Endometrium (tissue), 2 donors: ENCODE measurements at regions not wholly inside any gene's neighbourhood (a gene's known extent, or its start where the extent isn't known, plus 50 kb on each side); places are given as distances from the start of the nearest gene placed in this dataset.
"Not testable (repeated sequence)": the region's sequence is repeated elsewhere in the genome, so short reads cannot be mapped to it uniquely, and the experiment has no call there.

ENCODE experiments used
- FAIRE-seq: peaks from 2 replicates; lab custom pipeline; 2012; peaks lifted over from hg19 to GRCh38; lab: Jason Lieb, UNC
- donor health status: control.
- donor health status: control.

DNA sequence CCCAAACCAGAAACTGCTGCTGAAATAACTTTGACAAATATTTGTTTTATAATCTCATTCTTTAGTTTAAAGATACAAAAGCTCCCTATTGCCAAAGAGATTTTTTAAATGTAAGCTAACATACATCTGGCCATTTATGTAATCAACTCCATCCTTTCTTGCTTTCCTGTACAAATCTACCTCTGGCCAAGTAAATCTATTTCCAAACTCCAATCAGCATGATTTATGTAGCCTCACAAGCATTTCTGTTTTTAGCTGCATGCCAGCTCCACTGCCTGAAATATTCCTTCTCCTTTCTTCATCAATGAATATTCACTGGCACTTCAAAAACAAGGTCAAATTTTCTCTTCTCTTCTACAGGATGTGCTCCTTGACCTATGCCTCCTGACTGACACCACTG lies 80.0 kb downstream of the SHOX2 start:
- no peak for FAIRE-seq

DNA sequence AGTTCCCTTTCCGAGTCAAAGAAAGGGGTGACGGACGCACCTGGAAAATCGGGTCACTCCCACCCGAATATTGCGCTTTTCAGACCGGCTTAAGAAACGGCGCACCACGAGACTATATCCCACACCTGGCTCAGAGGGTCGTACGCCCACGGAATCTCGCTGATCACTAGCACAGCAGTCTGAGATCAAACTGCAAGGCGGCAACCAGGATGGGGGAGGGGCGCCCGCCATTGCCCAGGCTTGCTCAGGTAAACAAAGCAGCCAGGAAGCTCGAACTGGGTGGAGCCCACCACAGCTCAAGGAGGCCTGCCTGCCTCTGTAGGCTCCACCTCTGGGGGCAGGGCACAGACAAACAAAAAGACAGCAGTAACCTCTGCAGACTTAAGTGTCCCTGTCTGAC lies 86.3 kb downstream of the SHOX2 start:
- not testable (repeated sequence) for FAIRE-seq

DNA sequence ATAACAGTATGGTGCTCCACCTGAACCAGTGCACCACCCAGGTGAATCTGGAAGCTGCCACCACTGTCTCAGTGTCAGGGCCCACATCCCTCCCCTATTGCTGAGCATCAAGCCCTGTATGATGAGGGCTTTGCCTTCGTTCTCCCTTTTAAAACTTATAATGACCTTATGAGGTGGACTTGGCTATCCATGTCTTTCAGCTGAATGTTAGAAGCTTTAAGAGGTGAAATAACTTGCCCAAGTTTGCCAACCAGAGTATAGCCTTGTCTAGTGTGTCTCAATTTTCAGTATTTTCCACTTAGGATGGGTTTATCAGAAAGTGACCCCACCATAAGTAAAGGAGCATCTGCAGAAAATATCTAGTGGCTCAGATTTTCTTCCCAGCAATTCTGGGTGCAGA lies 87.8 kb downstream of the SHOX2 start:
- FAIRE-seq = no peak

DNA sequence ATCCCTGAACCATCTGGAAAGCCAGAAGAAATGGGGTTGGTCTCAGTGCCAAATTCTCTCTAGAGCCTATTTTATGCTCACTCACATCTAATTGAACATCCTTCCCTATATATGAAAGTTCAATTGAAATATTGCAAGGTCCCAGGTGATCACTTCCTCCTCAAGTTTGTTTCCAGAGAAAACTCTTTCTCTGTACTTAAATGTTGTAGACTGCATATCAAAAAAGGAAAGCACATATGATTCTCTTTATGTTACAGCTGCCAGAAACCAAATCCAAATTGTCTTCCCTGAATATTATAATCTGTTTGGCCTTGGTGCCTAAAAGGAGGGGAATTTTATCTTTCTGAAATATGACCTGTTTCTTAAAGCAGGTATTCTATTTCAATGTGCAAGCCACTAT lies 93.3 kb downstream of the SHOX2 start:
- FAIRE-seq = no peak

DNA sequence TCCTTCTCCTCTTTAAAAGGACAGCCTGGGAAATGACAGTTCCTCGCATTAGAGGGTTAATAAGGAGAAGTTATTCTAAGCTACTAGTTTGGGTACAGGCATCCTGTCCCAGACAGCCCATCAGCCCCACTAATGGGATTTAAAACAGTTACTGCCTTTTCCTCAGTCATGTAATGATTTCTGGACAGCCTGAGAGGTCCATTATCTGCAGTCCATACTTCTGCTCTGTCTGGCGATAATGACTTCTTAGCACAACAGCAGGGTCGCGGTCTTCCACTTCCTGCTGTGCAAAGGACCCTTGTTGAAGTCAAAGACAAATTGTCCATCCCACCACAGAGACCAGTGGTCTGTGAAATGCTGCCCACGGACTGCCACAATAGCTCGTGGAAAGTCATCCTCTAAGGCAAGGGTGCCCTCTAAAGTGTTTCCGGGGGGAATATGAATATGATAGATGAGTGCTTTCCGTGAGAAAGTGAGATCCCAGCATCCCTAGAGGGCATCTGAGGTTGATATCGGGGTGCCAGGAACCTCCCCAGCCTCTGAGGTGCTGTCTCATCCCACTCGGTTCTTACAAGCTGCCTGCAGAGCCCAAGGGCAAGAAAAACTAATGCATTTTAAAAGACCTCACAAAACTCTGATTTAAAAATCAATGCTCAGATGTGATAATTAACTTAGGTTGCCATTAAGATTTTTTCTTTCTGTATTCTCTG lies 100.7 kb downstream of the SHOX2 start:
- no peak for FAIRE-seq

DNA sequence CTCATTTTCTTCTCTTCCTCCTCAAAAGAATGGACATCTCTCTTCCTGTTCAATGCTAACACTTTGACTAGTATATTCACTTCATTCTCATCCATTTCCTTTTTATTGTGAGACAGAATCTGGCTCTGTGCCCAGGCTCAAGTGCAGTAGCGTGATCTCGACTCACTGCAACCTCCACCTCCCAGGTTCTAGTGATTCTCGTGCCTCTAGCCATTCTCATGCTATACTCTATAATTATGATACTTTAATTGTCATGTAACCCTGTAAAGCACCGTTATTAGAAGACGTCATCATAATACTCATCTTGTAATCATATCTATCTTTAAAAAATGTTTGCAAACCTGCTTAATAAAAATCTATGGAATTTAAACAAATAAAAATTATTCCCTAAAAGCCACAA lies 107.0 kb downstream of the SHOX2 start:
- FAIRE-seq = no peak

DNA sequence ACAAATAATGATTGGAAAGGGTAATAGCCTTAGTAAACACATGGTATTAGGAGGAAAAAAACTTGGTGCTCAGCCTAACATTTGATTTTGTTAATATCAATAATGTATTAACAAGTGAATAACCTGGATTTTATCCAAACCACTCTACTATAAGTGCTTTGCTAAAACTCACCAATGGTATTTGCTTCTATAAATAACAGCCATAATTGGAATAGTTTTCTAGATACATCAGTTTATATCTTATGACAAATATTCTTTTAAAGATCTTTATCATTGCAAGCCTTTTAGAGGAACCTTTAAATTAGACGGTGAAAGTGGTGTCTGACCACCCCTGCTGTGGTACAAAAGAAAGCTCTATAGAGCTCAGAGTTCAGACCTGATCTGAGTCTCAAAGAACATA lies 123.9 kb downstream of the SHOX2 start:
- no peak for FAIRE-seq

DNA sequence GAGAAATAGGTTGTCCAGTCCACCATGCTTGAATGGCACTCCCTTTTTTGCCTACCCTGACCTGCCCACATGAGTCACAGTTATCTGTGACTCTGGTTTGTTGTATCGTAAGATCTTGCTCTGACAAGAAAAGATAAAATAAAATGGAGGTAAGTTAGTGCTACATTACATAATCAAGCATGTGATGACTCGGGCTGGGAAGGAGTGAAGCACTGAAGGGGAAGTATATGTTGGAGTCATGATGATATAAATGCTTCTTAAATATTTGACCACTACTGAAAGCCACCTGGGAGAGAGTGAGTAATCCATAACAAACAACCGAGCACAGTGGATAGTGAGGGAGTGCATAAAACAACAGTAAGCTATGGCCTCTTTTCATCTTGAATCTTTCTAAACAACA lies 124.4 kb downstream of the SHOX2 start:
- no peak for FAIRE-seq

DNA sequence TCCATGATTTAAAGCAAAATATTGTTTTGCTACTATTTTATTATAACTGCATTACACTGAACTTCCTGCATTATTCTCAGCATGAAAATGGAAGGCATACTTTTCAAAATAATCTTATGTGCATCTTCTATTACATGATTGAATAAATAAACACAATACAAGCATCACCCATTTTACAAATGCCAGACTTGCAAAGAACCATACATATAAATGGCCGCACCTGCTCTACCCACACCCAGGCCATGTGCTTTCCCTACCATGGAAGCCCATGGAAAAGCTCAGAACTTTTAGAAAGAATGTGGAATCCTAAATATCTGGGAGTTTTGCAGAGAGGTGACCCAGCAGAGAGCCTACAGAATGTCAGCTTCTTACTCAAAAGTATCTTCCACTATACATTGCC lies 127.2 kb downstream of the SHOX2 start:
- FAIRE-seq = no peak

DNA sequence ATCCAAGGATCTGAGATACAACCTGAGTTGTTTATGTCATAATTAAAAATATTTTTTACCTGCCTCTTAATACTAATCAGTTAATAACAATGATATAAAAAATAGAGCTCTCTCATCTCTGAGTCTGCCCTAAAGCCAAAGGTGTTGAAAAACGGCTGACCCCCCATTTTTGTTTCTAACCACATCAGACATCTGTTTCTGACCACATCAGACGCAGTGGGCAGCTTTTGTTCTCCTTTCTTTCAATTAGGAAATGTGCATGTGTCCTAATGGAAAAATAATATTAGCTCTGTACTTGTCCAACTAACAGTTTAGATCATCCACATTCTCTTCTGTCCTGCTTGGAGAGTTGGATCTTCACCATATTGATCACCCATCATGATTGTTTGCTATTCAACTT lies 144.6 kb downstream of the SHOX2 start:
- no peak for FAIRE-seq

DNA sequence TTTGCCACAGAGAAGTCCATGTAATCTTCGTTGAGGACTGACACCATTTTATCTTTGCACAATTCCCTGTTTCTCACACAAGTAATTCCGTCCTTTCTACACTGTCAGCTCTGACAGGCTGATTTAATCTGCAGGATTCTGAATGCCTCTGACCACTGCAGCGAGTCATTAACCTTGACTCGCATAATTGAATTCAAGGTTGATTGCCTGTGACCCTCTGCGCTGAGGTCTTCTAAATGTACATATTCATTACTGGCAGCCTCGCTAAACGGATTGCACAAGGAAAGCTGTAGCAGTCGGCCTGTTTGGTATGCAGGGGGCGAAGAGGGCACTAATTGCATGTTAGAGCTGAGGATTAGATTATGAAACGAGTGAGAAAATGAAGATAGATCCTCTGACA lies 147.8 kb downstream of the SHOX2 start:
- FAIRE-seq = no peak

DNA sequence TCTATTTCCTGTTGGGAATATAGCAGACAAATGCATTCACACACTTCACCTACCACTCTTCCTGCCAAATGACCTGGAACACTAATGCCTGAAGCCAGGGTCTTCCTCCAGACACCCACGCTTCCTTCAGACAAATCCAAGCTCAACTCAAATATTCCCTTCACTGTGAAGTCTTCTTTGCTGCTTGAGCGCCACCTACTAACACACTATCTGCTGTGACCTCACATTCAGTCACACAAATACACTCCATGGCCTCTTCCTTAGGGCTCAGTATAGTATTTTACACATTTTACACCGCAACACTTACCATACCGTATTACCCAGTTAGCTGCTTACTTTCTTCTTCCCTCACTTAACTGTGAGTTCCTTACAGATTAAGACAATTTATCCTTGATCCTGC lies 149.4 kb downstream of the SHOX2 start:
- FAIRE-seq = no peak

DNA sequence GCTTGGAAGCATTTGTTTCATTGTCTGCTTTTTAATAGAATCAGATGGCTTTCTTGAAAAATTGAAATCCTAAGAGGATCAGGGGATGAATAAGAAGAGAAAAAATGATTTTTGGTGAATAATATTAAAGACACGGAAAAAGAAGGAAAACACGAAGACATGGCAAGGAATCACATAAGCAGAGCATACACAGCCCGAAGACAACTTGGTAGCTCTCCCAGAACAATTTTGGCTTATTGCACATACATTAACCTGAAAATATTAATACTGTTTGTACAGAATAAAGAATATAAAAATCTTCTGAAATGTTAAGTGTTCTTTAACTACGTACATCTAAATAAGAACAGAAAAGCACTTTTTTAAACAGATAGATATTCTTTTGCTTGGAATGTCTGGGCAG lies 150.0 kb downstream of the SHOX2 start:
- no peak for FAIRE-seq

DNA sequence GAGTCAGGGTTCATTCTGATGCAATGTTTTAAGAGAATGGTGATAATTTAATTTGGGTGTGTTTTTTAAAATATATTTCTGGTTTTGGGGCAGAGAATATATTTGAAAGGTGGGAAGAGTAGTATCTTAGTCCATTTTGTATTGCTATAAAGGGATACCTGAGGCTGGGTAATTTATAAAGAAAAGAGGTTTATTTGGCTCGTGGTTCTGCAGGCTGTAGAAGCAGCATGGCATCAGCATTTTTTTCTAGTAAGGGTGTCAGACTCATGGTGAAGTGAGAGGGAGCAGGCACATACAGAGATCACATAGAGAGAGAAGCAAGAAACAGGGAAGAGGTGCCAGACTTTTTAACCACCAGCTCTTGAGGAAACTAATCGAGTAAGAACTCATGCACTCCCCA lies 152.7 kb downstream of the SHOX2 start:
- no peak for FAIRE-seq

DNA sequence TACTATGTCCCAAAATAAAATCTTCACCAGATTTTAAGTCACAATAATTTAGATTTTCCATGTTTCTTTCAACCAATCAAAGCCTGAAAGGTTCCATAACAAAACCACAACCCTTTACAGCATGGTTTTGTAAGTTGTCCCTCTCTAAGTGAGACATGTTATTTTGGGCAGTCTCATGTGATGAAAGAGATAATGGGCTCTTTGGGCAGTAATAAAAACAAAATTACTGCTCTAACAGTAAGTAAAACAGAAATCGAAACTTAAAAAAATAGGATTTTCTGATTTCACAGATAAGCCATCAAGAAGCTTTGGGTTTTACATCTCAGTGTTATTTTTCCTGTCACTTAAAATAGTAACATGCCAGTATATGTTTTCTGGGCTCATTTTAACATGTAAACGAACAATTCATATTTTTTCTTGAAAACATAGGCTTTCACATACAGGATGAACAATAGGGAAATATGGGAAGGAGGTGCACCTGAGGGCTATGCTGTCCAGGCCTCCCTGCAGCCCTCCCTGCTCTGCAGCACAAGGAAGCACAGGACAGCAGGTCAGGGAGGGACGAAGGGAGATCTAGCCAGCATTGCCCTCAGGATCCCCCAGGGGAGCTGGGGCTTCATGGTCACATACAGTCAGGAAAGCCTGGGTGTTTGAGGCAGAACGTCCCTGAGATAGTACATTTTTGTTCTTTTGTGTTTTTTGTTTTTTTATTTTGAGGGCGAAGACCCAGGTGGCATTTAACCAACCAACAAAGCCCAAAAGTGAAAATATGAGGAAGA lies 157.4 kb downstream of the SHOX2 start:
- FAIRE-seq = no peak

DNA sequence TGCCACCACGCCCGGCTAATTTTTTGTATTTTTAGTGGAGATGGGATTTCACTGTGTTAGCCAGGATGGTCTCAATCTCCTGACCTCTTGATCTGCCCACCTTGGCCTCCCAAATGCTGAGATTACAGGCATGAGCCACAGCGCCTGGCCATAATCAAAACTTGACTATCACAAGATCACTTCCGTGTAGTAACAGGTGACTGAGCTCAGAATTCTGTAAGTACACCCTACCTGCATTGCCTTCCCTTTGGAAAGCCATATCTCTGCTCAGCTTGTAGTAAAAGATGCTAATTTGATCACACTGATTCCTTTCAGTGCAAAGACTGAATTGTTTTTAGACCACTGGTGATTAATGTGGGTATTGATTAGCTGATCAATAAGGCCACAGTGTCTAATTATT lies 167.1 kb downstream of the SHOX2 start:
- no peak for FAIRE-seq

DNA sequence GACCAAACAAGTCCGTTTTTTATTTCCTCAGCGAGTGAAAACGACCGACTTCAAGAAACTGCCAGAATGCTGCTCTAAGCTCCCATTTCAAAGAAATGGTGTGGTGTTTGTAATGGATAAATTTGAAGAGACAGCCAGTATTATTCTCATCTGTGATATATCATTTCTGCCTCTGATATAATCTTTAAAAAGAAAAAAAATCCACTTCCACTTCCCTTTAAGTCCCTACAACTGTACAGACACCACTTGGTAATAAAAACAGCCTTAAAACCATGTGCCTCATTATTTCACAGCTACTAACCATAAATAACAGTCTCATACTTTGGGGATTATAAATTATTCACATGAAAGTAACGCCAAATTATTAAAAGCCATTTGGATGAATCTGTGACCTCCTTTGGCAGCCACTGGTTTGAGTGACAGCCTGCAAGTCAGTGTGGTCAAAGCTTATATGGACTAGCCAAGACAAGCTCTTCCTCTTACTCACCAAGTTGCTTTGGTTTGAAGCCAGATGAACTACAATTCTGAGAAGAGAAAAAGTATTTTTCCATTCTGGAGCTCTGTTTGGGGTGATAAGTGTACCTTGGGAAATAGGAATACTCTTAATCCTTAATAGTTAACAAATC lies 168.0 kb downstream of the SHOX2 start:
- FAIRE-seq = no peak

DNA sequence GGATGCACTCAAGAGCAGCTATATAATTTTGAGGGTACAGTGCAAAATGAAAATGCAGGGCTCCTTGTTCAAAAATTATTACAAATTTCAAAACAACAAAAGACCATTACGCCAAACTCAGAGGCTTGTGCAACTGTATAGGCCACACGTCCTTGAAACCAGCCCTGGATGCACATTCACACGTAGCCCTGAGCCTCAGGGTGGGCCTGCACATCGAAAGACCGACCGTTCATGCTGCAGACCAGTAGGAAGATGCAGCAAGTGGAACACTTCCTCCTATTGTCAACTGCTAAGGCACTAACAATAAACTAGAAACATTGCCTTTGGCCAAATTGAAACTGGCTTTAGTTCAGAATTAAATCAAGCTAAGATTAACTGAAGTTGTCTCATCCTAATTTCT lies 174.7 kb downstream of the SHOX2 start:
- FAIRE-seq = no peak

DNA sequence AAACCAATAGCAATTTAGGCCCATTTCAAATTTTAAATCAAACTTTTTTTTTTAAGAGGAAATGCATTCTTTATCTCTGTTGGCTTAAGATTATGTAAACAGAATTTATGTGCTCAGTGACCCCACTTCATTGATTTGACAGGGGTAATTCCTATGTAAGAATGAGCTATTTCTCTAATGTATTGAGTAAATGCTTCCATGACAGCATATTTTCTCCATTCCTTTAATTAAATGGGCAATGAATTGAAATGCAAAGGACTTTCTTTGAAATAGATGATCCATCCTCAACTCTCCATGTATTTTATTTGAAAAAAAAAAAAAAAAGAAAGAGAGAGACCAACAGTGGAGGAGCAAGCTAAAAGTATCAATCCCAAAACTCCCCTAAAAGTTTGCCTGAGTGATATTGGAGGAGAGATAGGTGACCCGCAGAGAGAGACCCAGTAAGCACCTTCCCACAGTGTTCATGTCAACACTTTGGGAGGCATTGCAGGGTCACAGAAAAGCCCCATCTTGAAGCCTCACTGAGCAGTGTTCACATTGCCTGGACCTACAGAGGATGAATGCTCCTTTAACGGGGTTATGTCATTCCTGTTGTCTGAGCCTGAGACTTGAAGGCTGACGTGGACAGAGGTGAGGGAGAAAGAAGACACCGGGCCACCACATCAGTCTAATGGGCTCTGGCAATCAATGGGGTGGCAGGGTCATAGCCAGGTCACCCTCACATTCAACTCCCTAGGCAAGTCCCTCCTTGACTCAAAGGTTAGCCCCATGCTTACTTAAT lies 176.0 kb downstream of the SHOX2 start:
- no peak for FAIRE-seq

DNA sequence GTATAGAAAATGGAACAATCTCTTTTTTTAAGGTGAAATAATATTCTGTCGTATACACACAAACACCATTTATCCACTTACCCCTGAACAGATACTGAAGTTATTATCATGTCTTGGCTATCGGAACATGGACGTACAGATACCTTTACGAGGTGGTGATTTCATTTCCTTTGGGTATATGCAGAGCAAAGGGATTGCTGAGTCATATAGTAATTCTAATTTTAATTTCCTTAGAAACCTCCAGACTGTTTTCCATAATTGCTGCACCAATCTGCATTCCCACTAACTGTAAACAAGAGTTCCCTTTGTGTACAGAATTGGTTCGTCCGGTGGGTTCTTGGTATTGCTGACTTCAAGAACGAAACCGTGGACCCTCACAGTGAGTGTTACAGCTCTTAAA lies 179.4 kb downstream of the SHOX2 start:
- FAIRE-seq = no peak

DNA sequence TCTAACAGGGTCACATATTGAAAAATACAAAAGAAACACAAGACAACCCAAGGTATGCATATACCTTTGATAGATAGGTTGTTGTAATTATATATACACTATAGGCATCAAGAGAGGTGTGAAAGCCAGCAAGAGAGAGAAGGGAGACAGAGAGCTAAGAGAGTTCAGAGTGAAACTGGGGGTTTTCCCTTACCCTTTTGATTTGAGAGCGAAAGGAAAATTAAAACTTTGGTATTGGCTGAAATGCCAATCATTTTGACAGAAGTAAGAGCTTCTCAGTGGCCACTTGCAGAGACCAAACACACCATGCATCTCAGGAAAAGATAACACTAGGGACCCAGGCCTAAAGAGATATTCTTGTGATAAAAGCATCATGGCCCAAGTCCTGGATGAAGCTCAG lies 183.6 kb downstream of the SHOX2 start:
- FAIRE-seq = no peak

DNA sequence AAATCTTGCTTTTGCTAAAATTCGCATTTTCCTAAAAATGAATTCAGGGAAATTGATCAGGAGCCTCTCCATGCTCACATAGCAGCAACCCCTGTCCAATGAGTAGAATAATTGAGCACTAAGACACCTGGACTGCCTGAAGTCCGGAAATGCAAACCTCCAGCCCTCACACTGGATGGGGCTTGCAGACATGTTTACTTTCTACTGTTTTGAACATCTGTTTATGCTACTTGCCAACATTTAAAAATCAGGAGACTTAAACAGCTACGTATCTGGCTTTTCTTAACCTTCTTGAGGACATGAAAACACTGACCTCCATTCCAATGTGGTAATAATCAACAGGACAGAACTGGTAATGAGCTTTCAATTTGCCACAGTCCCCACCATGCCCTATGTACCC lies 184.4 kb downstream of the SHOX2 start:
- no peak for FAIRE-seq
